IMR-90 (cell line): ENCODE measurements at regions not wholly inside any gene's neighbourhood (a gene's known extent, or its start where the extent isn't known, plus 50 kb on each side); places are given as distances from the start of the nearest gene placed in this dataset.
A peak's percentile ranks its signal among the peaks of the same experiment; 100 is the strongest.

Source experiments
- ATAC-seq: fragments of 200-7000 bp; cut with Tn5 transposase; 2 replicates; pipeline ENCODE4 v1.9.1; 2020; ENCODE audit warnings: low read depth, mild to moderate bottlenecking, moderate library complexity
- BruUV-seq: library from RNA; stranded (reverse); fragments of 400-500 nt; replicated peaks from 2 replicates; lab custom pipeline; 2021; lab: Mats Ljungman, UMichigan
- CTCF ChIA-PET: fragments of 300-600 bp; formaldehyde crosslinking; extraction: SDS; loops from one replicate; lab custom pipeline; 2021; ENCODE audit warnings: antibody characterized with exemption; lab: Yijun Ruan, JAX
- POLR2A ChIA-PET: fragments of 300-600 bp; sonication (Branson Sonifier 250); formaldehyde crosslinking; loops from one replicate; lab custom pipeline; 2022; ENCODE audit warnings: antibody characterized with exemption; ENCODE audit not compliant: unreplicated experiment; lab: Charles Lee
- DNase-seq: peaks from one replicate; pipeline ENCODE4 v3.0.0; 2013
- H2AFZ ChIP-seq: replicated peaks from 2 replicates; pipeline ENCODE3; 2013; ENCODE audit warnings: low read length, mild to moderate bottlenecking; ENCODE audit not compliant: poor library complexity
- H2AK5ac ChIP-seq: 2 replicates; pipeline ENCODE4 v1.6.1; 2013; ENCODE audit warnings: low read depth, low read length, inconsistent platforms
- H2AK9ac ChIP-seq: replicated peaks from 2 replicates; pipeline ENCODE3; 2013; ENCODE audit warnings: mild to moderate bottlenecking, low read depth, low read length, moderate library complexity; ENCODE audit not compliant: poor library complexity
- H2BK120ac ChIP-seq: 2 replicates; pipeline ENCODE4 v1.6.1; 2013; ENCODE audit warnings: low read depth, low read length, inconsistent platforms
- H2BK15ac ChIP-seq: 3 replicates; pipeline ENCODE4 v1.6.1; 2013; ENCODE audit warnings: low read depth, low read length, inconsistent platforms
- H2BK20ac ChIP-seq: 2 replicates; pipeline ENCODE4 v1.6.1; 2013; ENCODE audit warnings: low read depth, mild to moderate bottlenecking, inconsistent platforms, low read length, moderate library complexity
- H2BK5ac ChIP-seq: 2 replicates; pipeline ENCODE4 v1.6.1; 2013; ENCODE audit warnings: mild to moderate bottlenecking, low read depth, low read length, inconsistent platforms; ENCODE audit not compliant: poor library complexity, severe bottlenecking
- H3K14ac ChIP-seq: replicated peaks from 2 replicates; pipeline ENCODE4 v1.6.1; 2013; ENCODE audit warnings: low read depth, low read length, inconsistent platforms
- H3K18ac ChIP-seq: 2 replicates; pipeline ENCODE4 v1.6.1; 2013; ENCODE audit warnings: low read depth, low read length, control low read depth
- H3K23ac ChIP-seq: 2 replicates; pipeline ENCODE4 v1.6.1; 2013; ENCODE audit warnings: low read depth, low read length, inconsistent platforms
- H3K27ac ChIP-seq: 2 replicates; pipeline ENCODE4 v1.5.1; 2013; ENCODE audit warnings: mild to moderate bottlenecking, control low read depth, low read length; ENCODE audit not compliant: insufficient read depth
- H3K27me3 ChIP-seq: 2 replicates; pipeline ENCODE4 v1.6.1; 2013; ENCODE audit warnings: low read length; ENCODE audit not compliant: control insufficient read depth, insufficient read depth
- H3K36me3 ChIP-seq: 2 replicates; pipeline ENCODE4 v1.6.1; 2013; ENCODE audit warnings: low read length, mixed read lengths; ENCODE audit not compliant: control insufficient read depth, insufficient read depth
- H3K4ac ChIP-seq: 2 replicates; pipeline ENCODE4 v1.6.1; 2013; ENCODE audit warnings: low read depth, low read length, inconsistent platforms
- H3K4me1 ChIP-seq: 2 replicates; pipeline ENCODE4 v1.6.1; 2013; ENCODE audit warnings: low read length, mixed read lengths; ENCODE audit not compliant: control insufficient read depth, insufficient read depth
- H3K4me2 ChIP-seq: 2 replicates; pipeline ENCODE4 v1.6.1; 2013; ENCODE audit warnings: low read depth, mild to moderate bottlenecking, control low read depth, low read length, moderate library complexity
- H3K4me3 ChIP-seq: 2 replicates; pipeline ENCODE4 v1.5.1; 2013; ENCODE audit warnings: low read depth, mild to moderate bottlenecking, control low read depth, low read length, moderate library complexity; ENCODE audit not compliant: insufficient read depth
- H3K56ac ChIP-seq: 2 replicates; pipeline ENCODE4 v1.6.1; 2013; ENCODE audit warnings: low read length, inconsistent platforms; ENCODE audit not compliant: insufficient read depth; ENCODE audit errors: extremely low read depth
- H3K79me1 ChIP-seq, 2 experiments: 2 replicates each; pipeline ENCODE4 v1.6.1; 2013; ENCODE audit warnings: low read length in 2 of 2, inconsistent platforms in 1 of 2, low read depth in 1 of 2
- H3K9ac ChIP-seq: 2 replicates; pipeline ENCODE4 v1.6.1; 2013; ENCODE audit warnings: low read depth, low read length, control low read depth
- H3K9me1 ChIP-seq: 2 replicates; pipeline ENCODE4 v1.6.1; 2013; ENCODE audit warnings: low read length, inconsistent platforms; ENCODE audit not compliant: insufficient read depth
- H3K9me3 ChIP-seq: 2 replicates; pipeline ENCODE4 v1.6.1; 2013; ENCODE audit warnings: low read length; ENCODE audit not compliant: control insufficient read depth, insufficient read depth
- H4K20me1 ChIP-seq: 2 replicates; pipeline ENCODE4 v1.6.1; 2013; ENCODE audit warnings: low read length, inconsistent platforms; ENCODE audit not compliant: insufficient read depth
- H4K5ac ChIP-seq: 2 replicates; pipeline ENCODE4 v1.6.1; 2013; ENCODE audit warnings: mild to moderate bottlenecking, low read depth, low read length, control low read depth
- H4K8ac ChIP-seq, 2 experiments: 2 replicates each; pipeline ENCODE4 v1.6.1; 2013; ENCODE audit warnings: low read depth in 2 of 2, low read length in 2 of 2, control low read depth in 1 of 2, inconsistent platforms in 1 of 2
- H4K91ac ChIP-seq: 2 replicates; pipeline ENCODE4 v1.6.1; 2013; ENCODE audit warnings: low read depth, low read length, inconsistent platforms; ENCODE audit not compliant: insufficient read depth
- BHLHE40 ChIP-seq: fragments of 150-350 bp; IDR thresholded peaks from 2 replicates; pipeline ENCODE4 v1.6.1; 2016; ENCODE audit warnings: mild to moderate bottlenecking, low read depth, low read length
- FOS ChIP-seq: fragments of 150-350 bp; IDR thresholded peaks from 2 replicates; pipeline ENCODE4 v1.6.1; 2016; ENCODE audit warnings: low read depth, low read length
- MAFK ChIP-seq: IDR thresholded peaks from 2 replicates; pipeline ENCODE4 v1.6.1; 2012; ENCODE audit warnings: low read depth, low read length, improper control_type of control experiment
- RAD21 ChIP-seq: IDR thresholded peaks from 2 replicates; pipeline ENCODE4 v1.6.1; 2012; ENCODE audit warnings: low read length, improper control_type of control experiment
- SMC3 ChIP-seq: fragments of 150-350 bp; IDR thresholded peaks from 2 replicates; pipeline ENCODE4 v1.6.1; 2016; ENCODE audit warnings: low read depth, mild to moderate bottlenecking, antibody characterized with exemption, low read length, moderate library complexity
- WGBS, 2 experiments: methylation state at CpG; one replicate each; pipeline versions ENCODE4 v1.1.5 to v1.1.7; 2013; ENCODE audit warnings: missing lambda C conversion rate in 2 of 2; ENCODE audit not compliant: insufficient read length in 1 of 2; ENCODE audit errors: extremely low coverage in 2 of 2; 5-methylcytosine and 5-hydroxymethylcytosine counted together
- dilution Hi-C: fragments of 300-500 bp; cut with HindIII; formaldehyde crosslinking; loops from one replicate; pipeline ENCODE4 v1.14.3; 2018; ENCODE audit warnings: low sequenced_read_pairs; ENCODE audit not compliant: unreplicated experiment
- in situ Hi-C: fragments of 300-500 bp; cut with MboI; formaldehyde crosslinking; loops from 3 replicates; pipeline ENCODE4 v1.14.3; 2019; ENCODE audit warnings: low sequenced_read_pairs, inconsistent platforms, mixed read lengths
- intact Hi-C: fragments of 100-400 bp; cut with micrococcal nuclease; formaldehyde crosslinking; loops from 2 replicates; pipeline ENCODE4 v1.10.0; 2022
- TF ChIP-seq, protein P1 (sequence below): fragments of 150-350 bp; IDR thresholded peaks from 2 replicates; pipeline ENCODE4 v1.6.1; 2017; ENCODE audit warnings: mild to moderate bottlenecking, antibody characterized with exemption, low read length, low read depth
- TF ChIP-seq, protein P2 (sequence below): fragments of 150-350 bp; IDR thresholded peaks from 2 replicates; pipeline ENCODE4 v1.6.1; 2016; ENCODE audit warnings: low read depth, mild to moderate bottlenecking, low read length, moderate library complexity, borderline replicate concordance

DNA sequence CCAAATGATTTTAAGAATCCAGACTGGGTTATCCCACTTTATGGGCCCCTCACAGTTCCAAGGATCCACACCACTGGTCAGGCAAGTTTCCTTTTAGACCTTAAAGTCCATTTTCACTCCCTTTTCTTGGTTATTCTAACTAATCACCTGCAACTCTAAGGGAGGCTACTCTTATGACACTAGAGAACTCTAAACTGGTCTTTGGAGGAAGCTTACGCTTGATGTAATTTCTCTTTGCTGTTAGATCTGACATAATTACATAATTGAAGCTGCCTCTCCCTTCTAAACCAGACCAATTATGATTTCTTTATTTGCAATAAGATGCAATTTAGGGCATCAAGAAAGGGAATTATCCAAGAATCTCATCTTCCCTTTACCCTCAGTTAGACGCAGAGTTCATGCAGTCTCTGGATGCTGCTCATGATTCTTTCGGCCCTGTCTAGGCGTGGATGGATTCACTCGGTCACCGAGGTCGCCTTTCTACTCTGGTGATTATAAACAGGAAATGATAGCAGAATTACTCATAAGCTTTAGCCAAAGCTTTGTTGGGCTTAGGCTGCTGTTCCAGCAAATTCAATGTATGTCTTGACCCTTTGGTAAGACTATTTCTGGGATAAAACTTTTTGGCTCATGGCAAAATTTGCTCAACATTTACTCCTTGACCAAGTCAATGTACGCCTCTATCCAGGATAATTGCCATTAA, 130.9 kb upstream of the PRNP start:
- no peaks in the 10 kb centered on the region for H3K79me1 ChIP-seq
- H3K4me2 ChIP-seq = no peak overlapping the region
- peak overlapping the region; percentile 47 to 86; a peak in 3 of 4 replicates for H4K8ac ChIP-seq
- peak overlapping the region; percentile 92; the same call in 1 of the 2 replicates for H3K23ac ChIP-seq
- DNase-seq = peak; percentile 92
- peak; percentile 97 for ATAC-seq
- H2BK5ac ChIP-seq = peak overlapping the region; percentile 78
- ChIA-PET POLR2A (no interaction called here), CTCF (no interaction called here)
- peak; percentile 30; the same call in 1 of the 2 replicates for TF ChIP-seq BHLHE40
- TF ChIP-seq MAFK = peak; percentile 17; the same call in 1 of the 2 replicates
- TF ChIP-seq RAD21 = peak; percentile 27
- TF ChIP-seq, protein P1, sequence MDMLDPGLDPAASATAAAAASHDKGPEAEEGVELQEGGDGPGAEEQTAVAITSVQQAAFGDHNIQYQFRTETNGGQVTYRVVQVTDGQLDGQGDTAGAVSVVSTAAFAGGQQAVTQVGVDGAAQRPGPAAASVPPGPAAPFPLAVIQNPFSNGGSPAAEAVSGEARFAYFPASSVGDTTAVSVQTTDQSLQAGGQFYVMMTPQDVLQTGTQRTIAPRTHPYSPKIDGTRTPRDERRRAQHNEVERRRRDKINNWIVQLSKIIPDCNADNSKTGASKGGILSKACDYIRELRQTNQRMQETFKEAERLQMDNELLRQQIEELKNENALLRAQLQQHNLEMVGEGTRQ = no peak
- TF ChIP-seq, protein P2, sequence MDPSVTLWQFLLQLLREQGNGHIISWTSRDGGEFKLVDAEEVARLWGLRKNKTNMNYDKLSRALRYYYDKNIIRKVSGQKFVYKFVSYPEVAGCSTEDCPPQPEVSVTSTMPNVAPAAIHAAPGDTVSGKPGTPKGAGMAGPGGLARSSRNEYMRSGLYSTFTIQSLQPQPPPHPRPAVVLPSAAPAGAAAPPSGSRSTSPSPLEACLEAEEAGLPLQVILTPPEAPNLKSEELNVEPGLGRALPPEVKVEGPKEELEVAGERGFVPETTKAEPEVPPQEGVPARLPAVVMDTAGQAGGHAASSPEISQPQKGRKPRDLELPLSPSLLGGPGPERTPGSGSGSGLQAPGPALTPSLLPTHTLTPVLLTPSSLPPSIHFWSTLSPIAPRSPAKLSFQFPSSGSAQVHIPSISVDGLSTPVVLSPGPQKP = no peak
- TF ChIP-seq FOS = peak; percentile 90
- 0 out of 2 replicates have a peak, but pooled peaks have one; percentile 12 for TF ChIP-seq SMC3
- H3K56ac ChIP-seq = peak overlapping the region; percentile 68
- no peaks in the 10 kb centered on the region for H3K9me3 ChIP-seq
- in situ Hi-C loops = no loop called here
- peaks cover 6% of the 10 kb centered on the region for H3K4me1 ChIP-seq
- H2AFZ ChIP-seq = no peak overlapping the region
- no peaks in the 10 kb centered on the region for H3K27me3 ChIP-seq
- no peaks in the 10 kb centered on the region for H4K20me1 ChIP-seq
- no TSS peak for BruUV-seq
- peak overlapping the region; percentile 49; the same call in 1 of the 2 replicates for H2AK5ac ChIP-seq
- peaks cover 4% of the 10 kb centered on the region for H3K9me1 ChIP-seq
- 0 out of 2 replicates have a peak overlapping the region, but pooled peaks have one; percentile 21 for H4K5ac ChIP-seq
- H3K14ac ChIP-seq = peak overlapping the region; percentile 83
- dilution Hi-C loops = no loop called here
- WGBS, 2 experiments = no CpG with 5 or more reads among the region's 8 CpGs
- no peak overlapping the region for H3K9ac ChIP-seq
- peak overlapping the region; percentile 28; the same call in 1 of the 2 replicates for H3K27ac ChIP-seq
- peak overlapping the region; percentile 86 for H3K4ac ChIP-seq
- peak overlapping the region; percentile 98 for H2BK120ac ChIP-seq
- peak overlapping the region; percentile 83 for H4K91ac ChIP-seq
- H2BK15ac ChIP-seq = peak overlapping the region; percentile 68; the same call in 1 of the 3 replicates
- H3K18ac ChIP-seq = peak overlapping the region; percentile 65
- intact Hi-C loops = no loop called here
- H3K4me3 ChIP-seq = no peak overlapping the region
- H2BK20ac ChIP-seq = peak overlapping the region; percentile 99
- no peak overlapping the region for H2AK9ac ChIP-seq
- H3K36me3 ChIP-seq = no peaks in the 10 kb centered on the region
